Retinal pigment epithelial cell (primary cell): ENCODE measurements at regions not wholly inside any gene's neighbourhood (a gene's known extent, or its start where the extent isn't known, plus 50 kb on each side); places are given as distances from the start of the nearest gene placed in this dataset.

Source experiments
- DNase-seq: peaks from one replicate; pipeline ENCODE4 v3.0.0-alpha.2; 2010; ENCODE audit warnings: low read depth
- H3K4me3 ChIP-seq: 2 replicates; pipeline ENCODE4 v1.5.1; 2011; ENCODE audit warnings: mild to moderate bottlenecking, low read length, control low read depth, moderate library complexity
- TF ChIP-seq, protein P1 (sequence below): conservative IDR thresholded peaks from 2 replicates; pipeline ENCODE4 v1.5.1; 2011; ENCODE audit warnings: low read depth, low read length, control low read depth, inconsistent platforms

- no peak overlapping the region for H3K4me3 ChIP-seq
- no peak for DNase-seq
- TF ChIP-seq, protein P1, sequence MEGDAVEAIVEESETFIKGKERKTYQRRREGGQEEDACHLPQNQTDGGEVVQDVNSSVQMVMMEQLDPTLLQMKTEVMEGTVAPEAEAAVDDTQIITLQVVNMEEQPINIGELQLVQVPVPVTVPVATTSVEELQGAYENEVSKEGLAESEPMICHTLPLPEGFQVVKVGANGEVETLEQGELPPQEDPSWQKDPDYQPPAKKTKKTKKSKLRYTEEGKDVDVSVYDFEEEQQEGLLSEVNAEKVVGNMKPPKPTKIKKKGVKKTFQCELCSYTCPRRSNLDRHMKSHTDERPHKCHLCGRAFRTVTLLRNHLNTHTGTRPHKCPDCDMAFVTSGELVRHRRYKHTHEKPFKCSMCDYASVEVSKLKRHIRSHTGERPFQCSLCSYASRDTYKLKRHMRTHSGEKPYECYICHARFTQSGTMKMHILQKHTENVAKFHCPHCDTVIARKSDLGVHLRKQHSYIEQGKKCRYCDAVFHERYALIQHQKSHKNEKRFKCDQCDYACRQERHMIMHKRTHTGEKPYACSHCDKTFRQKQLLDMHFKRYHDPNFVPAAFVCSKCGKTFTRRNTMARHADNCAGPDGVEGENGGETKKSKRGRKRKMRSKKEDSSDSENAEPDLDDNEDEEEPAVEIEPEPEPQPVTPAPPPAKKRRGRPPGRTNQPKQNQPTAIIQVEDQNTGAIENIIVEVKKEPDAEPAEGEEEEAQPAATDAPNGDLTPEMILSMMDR, result no peak
Observed at GRCh38 chr14:43651185-43651787, 855.8 kb downstream of the FSCB start.

DNA sequence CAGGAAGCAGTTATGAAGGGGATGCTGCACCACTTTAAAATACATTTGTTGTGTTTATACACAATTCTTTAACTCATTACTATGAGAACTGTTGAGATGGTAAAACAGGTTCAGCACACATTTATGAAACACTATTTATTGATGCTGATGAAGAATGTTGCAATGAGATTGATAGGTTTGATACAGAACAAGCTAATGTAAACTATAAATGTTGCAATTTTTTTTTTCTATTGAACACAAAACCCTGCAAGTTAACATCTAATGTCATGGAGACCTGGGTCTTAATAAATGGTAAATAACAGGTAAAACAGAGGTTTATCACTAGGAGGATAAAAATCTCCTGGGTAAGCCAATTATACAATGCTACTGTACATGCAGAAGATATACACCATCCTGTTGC is 857.6 kb downstream of the FSCB start:
- no peak overlapping the region for H3K4me3 ChIP-seq
- DNase-seq, result no peak
- TF ChIP-seq, protein P1, result no peak

- DNase-seq, result no peak
- TF ChIP-seq, protein P1, result peak; percentile 25
- H3K4me3 ChIP-seq, result no peak overlapping the region
Observed at GRCh38 chr14:43647302-43647701, 859.8 kb downstream of the FSCB start.

DNA sequence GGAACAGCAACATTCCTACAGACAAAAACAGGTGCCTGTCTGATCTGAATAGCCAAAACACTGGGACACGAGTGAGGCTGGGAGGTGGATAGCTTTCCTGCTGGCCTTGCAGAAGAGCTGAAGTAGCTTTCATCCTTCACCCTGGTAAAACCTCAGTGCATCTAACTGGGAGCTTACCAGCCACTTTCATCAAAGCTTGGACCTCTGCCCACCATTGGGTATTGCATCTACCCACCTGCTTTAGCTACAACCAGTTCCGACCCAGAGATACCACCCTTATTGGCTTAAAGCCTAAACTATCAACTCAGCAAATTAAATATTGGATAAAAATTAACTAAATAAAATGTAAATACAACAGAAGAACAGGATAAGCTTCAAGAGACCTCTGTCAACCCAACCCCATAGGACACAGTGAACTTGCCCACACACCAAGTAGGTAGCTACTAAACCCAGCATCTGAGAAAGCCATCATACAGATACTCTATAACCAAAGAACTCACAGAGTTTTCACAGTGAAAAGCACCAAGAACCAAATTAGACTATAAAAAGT is 866.3 kb downstream of the FSCB start:
- no peak for DNase-seq
- H3K4me3 ChIP-seq, result no peak overlapping the region
- TF ChIP-seq, protein P1, result no peak

GRCh38 chr14:43625294-43625693 is 881.8 kb downstream of the FSCB start:
- H3K4me3 ChIP-seq, result no peak overlapping the region
- TF ChIP-seq, protein P1, result no peak
- DNase-seq, result no peak

DNA sequence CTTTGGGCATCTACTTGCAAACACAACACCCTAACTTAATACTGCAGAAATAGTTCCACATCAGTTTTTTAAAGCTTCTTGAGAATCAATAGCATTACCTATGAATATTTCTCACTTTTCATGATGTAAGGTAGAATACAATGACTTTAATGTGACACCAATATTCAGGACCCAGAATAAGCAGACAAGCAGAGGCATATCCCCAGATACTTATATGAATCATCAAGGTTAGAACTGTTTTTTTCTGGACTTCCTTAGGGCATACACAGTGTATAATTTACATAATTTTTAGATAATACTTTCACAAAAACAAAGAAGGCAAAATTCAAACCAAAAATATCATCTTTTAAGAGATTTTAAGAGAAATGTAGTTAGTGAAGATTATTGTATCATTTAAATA is 885.8 kb downstream of the FSCB start:
- TF ChIP-seq, protein P1, result no peak
- DNase-seq, result no peak
- no peak overlapping the region for H3K4me3 ChIP-seq

GRCh38 chr14:43595096-43595772 is 911.8 kb downstream of the FSCB start:
- TF ChIP-seq, protein P1, result no peak
- no peak overlapping the region for H3K4me3 ChIP-seq
- DNase-seq, result no peak
